Type B pancreatic cell (in vitro differentiated cells): ENCODE measurements at regions not wholly inside any gene's neighbourhood (a gene's known extent, or its start where the extent isn't known, plus 50 kb on each side); places are given as distances from the start of the nearest gene placed in this dataset.

ENCODE experiments used
- DNase-seq: peaks from one replicate; pipeline ENCODE4 v3.0.0; 2021; ENCODE audit warnings: mixed read lengths; ENCODE audit not compliant: unreplicated experiment; ENCODE audit errors: extremely low spot score
- H3K27ac Mint-ChIP-seq: 2 replicates; pipeline ENCODE4 v1.8.0; 2021; ENCODE audit warnings: mild to moderate bottlenecking, mixed read lengths
- H3K27me3 Mint-ChIP-seq: 2 replicates; pipeline ENCODE4 v1.8.0; 2021; ENCODE audit warnings: mixed read lengths
- H3K36me3 Mint-ChIP-seq: 2 replicates; pipeline ENCODE4 v1.8.0; 2021; ENCODE audit warnings: mixed read lengths
- H3K4me1 Mint-ChIP-seq: one replicate; pipeline ENCODE4 v1.8.0; 2021; ENCODE audit warnings: mixed read lengths; ENCODE audit not compliant: unreplicated experiment
- H3K4me3 Mint-ChIP-seq: 2 replicates; pipeline ENCODE4 v1.8.0; 2021; ENCODE audit warnings: mild to moderate bottlenecking, mixed read lengths
- H3K9me3 Mint-ChIP-seq: 2 replicates; pipeline ENCODE4 v1.8.0; 2021; ENCODE audit warnings: mixed read lengths
- TF ChIP-seq, protein P1 (sequence below): fragments of 200-600 bp; sonication (generic); conservative IDR thresholded peaks from 2 replicates; pipeline ENCODE4 v1.5.0; 2021; ENCODE audit warnings: antibody characterized with exemption, mild to moderate bottlenecking

DNA sequence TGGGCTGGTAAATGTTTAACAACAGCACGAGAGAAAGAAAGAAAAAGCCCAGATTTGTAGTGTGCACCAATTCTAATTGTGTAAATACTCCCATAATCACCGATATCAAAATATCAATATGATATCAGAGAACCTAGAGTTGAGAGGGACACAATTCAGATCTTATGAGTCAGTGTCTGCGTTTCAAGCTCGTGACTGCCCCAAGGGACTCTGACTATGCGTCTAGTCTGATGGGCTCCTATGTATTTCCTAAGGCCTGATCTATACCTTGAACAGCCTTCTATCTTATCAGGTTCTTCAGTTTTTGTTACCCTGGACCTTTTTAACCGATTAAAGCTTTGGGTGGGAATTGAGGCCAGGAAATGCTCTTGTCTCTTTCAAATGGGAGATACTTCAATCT is 243.0 kb upstream of the SLC24A2 start:
- H3K4me1 Mint-ChIP-seq, result peaks cover 13% of the 10 kb centered on the region

DNA sequence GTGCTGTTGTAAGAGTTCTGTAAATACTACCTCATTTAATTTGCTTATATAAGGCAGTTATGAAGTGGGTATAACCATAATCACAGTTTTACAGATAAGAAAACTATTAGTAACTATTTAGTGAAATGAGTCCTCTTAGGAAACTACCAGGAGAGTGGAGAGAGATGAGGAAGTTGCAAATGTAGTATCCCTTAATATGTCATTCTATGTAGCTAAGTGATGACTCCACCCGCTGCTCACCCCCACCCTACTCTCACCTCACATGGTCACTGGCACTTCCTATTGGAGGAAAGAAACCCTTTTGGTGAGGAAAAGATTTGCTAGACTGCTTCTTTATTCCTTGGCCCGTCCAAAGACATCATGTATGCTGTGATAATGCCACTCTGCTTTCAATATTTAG is 241.8 kb upstream of the SLC24A2 start:
- Mint-ChIP-seq H3K4me3 (no peak overlapping the region), H3K4me1 (peaks cover 13% of the 10 kb centered on the region), H3K27me3 (peaks cover 3% of the 10 kb centered on the region), H3K27ac (no peak overlapping the region), H3K9me3 (no peaks in the 10 kb centered on the region), H3K36me3 (no peaks in the 10 kb centered on the region)
- TF ChIP-seq, protein P1, sequence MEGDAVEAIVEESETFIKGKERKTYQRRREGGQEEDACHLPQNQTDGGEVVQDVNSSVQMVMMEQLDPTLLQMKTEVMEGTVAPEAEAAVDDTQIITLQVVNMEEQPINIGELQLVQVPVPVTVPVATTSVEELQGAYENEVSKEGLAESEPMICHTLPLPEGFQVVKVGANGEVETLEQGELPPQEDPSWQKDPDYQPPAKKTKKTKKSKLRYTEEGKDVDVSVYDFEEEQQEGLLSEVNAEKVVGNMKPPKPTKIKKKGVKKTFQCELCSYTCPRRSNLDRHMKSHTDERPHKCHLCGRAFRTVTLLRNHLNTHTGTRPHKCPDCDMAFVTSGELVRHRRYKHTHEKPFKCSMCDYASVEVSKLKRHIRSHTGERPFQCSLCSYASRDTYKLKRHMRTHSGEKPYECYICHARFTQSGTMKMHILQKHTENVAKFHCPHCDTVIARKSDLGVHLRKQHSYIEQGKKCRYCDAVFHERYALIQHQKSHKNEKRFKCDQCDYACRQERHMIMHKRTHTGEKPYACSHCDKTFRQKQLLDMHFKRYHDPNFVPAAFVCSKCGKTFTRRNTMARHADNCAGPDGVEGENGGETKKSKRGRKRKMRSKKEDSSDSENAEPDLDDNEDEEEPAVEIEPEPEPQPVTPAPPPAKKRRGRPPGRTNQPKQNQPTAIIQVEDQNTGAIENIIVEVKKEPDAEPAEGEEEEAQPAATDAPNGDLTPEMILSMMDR, result no peak
- DNase-seq, result no peak

More for the DNA sequence above, 243.0 kb upstream of the SLC24A2 start:
- H3K4me3 Mint-ChIP-seq, result no peak overlapping the region
- no peaks in the 10 kb centered on the region for H3K9me3 Mint-ChIP-seq
- no peaks in the 10 kb centered on the region for H3K36me3 Mint-ChIP-seq
- H3K27me3 Mint-ChIP-seq, result peaks cover 3% of the 10 kb centered on the region
- no peak for DNase-seq
- TF ChIP-seq, protein P1, result no peak
- no peak overlapping the region for H3K27ac Mint-ChIP-seq

DNA sequence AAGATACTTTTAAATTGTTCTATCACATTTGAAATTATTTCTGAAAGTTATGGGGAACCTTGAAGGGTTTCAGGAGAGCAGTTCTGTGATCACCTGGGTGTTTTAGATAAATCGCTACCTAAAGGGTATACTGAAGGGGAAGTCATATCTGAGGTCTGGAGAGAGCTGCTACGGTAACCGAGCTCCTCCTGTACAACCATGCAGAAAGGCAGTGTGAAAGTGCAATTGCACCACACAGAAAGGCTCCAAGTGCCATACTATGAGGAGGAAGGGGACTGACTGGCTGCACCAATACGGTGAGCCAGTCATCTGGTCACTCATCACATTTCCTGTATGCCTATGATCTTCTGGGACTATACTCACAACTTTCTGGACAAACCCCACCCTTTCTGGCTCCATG is 241.4 kb upstream of the SLC24A2 start:
- Mint-ChIP-seq H3K4me3 (no peak overlapping the region), H3K4me1 (peaks cover 13% of the 10 kb centered on the region), H3K9me3 (no peaks in the 10 kb centered on the region), H3K36me3 (no peaks in the 10 kb centered on the region), H3K27me3 (peaks cover 3% of the 10 kb centered on the region), H3K27ac (no peak overlapping the region)
- no peak for DNase-seq
- TF ChIP-seq, protein P1, result no peak

DNA sequence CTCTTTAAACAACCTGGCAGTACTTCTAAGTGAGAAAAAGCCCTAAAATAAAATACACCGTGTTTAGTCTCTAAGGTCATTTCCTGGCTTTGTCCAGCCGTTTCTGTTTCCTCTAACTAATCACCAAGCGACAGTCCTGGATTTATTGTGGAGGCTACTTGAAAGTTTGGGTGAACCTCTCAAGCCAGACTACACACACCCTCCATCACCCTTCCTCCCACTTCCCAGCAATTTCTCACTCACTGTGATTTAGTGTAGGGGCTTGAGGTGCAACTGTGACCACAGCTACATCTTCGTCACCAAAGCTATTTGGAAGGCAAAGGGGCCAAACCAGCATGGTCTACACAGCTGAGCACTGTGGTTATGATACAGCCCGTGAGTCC is 240.0 kb upstream of the SLC24A2 start:
- Mint-ChIP-seq H3K4me3 (no peak overlapping the region), H3K27me3 (peaks cover 3% of the 10 kb centered on the region), H3K9me3 (no peaks in the 10 kb centered on the region), H3K4me1 (peaks cover 23% of the 10 kb centered on the region), H3K27ac (no peak overlapping the region), H3K36me3 (no peaks in the 10 kb centered on the region)
- TF ChIP-seq, protein P1, result no peak
- DNase-seq, result no peak

DNA sequence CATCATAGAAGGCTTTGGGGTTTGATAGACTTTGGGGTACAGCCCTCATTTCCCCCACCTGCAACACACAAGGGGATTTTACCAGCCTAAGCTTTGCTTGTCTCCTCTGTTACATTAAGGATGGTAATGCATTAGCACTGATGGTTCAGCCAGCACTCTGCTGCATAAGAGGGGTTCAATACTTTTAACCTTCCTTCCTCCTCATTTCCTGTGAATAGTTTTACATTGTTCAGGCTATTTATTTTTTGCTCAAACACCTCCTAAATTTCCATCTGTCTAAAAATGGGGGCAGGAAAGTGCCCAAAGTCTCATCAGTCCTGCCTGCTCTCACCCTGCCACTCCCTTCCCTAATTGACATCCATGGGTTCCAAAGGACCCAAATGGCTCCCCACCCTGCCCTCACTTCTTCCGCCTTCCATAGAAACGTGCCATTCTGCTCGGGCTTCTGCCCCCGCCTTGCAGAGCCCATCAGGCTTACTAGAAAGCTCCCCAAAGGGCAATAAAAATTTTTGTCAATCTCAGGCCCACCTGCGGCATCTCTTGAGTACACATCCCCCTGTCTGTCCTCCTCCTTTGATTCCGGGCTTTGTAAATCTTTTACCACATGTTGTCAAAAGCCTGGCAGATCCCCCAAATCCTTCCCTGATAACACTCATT is 239.5 kb upstream of the SLC24A2 start:
- no peak for DNase-seq
- no peak overlapping the region for H3K4me3 Mint-ChIP-seq
- H3K27me3 Mint-ChIP-seq, result peaks cover 3% of the 10 kb centered on the region
- H3K9me3 Mint-ChIP-seq, result no peaks in the 10 kb centered on the region
- no peak overlapping the region for H3K27ac Mint-ChIP-seq
- TF ChIP-seq, protein P1, result no peak
- no peaks in the 10 kb centered on the region for H3K36me3 Mint-ChIP-seq
- H3K4me1 Mint-ChIP-seq, result peaks cover 28% of the 10 kb centered on the region
